Kidney (tissue), 13 donors: ENCODE measurements at regions not wholly inside any gene's neighbourhood (a gene's known extent, or its start where the extent isn't known, plus 50 kb on each side); places are given as distances from the start of the nearest gene placed in this dataset.

Experiments
- DNase-seq, 5 donors: peaks; one replicate each; pipeline ENCODE4 v3.0.0-alpha.2; 2013 to 2020
- FAIRE-seq: peaks from 2 replicates; lab custom pipeline; 2012; peaks lifted over from hg19 to GRCh38; lab: Jason Lieb, UNC
- H3K27ac ChIP-seq, 2 donors: one replicate each; pipeline ENCODE4 v1.7.0; 2013; ENCODE audit warnings: low read depth in 2 of 2, low read length in 2 of 2, inconsistent platforms in 1 of 2
- H3K27me3 ChIP-seq: one replicate; pipeline ENCODE4 v1.7.1; 2013; ENCODE audit warnings: low read length, inconsistent platforms; ENCODE audit not compliant: control insufficient read depth, insufficient read depth
- H3K36me3 ChIP-seq, 3 donors: one replicate each; pipeline versions ENCODE4 v1.7.0 to v1.7.1; 2013; ENCODE audit warnings: low read length in 3 of 3, control low read depth in 1 of 3, inconsistent platforms in 1 of 3; ENCODE audit not compliant: insufficient read depth in 3 of 3, control insufficient read depth in 2 of 3
- H3K4me1 ChIP-seq, 3 donors: one replicate each; pipeline versions ENCODE4 v1.7.0 to v1.7.1; 2013; ENCODE audit warnings: low read length in 3 of 3, inconsistent platforms in 1 of 3, low read depth in 1 of 3; ENCODE audit not compliant: control insufficient read depth in 2 of 3, insufficient read depth in 2 of 3
- H3K4me3 ChIP-seq, 3 donors: one replicate each; pipeline versions ENCODE4 v1.7.0 to v1.8.1; 2013; ENCODE audit warnings: low read length in 3 of 3, control low read depth in 1 of 3, inconsistent platforms in 1 of 3
- H3K9ac ChIP-seq, 3 donors: one replicate each; pipeline versions ENCODE4 v1.7.0 to v1.7.1; 2013; ENCODE audit warnings: low read length in 3 of 3, control low read depth in 1 of 3, inconsistent platforms in 1 of 3
- H3K9me3 ChIP-seq, 3 donors: one replicate each; pipeline versions ENCODE4 v1.7.0 to v1.7.1; 2013; ENCODE audit warnings: low read length in 3 of 3, control low read depth in 1 of 3, inconsistent platforms in 1 of 3; ENCODE audit not compliant: control insufficient read depth in 2 of 3, insufficient read depth in 1 of 3
- intact Hi-C: fragments of 100-400 bp; cut with DNase I; formaldehyde crosslinking; loops from one replicate; pipeline ENCODE4 v1.11.1; 2022
- TF ChIP-seq, protein P1 (sequence below): IDR thresholded peaks from 3 replicates; pipeline ENCODE4 v1.5.1; 2012; ENCODE audit warnings: mild to moderate bottlenecking, moderate library complexity, borderline replicate concordance; ENCODE audit not compliant: insufficient read depth; ENCODE audit errors: extremely low read depth
- donor health status: control.
- donor health status: control.
- donor health status: control.
- donor health status: control.
- donor health status: control.
- donor health status: DM: yes; HTN: yes; CAD: no.
- donor health status: Normal renal cell carcinoma (clear cell type).

DNA sequence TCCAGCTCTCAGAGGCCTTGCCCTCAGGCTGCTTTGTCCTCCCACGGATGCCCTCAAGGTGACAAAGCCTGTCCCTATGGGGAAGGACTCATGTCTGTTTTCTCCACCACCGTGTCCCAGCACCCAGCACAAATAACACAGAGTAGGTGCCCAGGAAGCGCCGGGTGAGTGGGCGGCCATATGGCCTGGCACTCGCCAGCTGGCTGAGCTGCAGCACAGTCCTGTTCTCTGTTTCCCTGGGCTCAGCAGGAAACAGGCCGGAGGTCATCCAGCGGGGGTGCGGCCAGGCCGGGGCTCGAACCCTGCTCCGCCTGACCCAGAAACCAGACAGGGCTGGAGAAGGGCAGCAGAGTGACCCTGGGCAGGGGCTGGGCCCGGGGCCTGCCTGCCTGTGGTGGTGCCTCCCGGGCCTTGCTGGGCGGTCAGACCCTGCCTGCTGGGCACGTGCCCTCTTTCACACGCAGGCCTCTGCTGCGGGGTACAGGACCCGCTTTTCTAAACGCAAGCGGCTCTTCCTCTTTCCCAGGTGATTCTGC, 139.0 kb upstream of the CIBAR2 start:
- TF ChIP-seq, protein P1, sequence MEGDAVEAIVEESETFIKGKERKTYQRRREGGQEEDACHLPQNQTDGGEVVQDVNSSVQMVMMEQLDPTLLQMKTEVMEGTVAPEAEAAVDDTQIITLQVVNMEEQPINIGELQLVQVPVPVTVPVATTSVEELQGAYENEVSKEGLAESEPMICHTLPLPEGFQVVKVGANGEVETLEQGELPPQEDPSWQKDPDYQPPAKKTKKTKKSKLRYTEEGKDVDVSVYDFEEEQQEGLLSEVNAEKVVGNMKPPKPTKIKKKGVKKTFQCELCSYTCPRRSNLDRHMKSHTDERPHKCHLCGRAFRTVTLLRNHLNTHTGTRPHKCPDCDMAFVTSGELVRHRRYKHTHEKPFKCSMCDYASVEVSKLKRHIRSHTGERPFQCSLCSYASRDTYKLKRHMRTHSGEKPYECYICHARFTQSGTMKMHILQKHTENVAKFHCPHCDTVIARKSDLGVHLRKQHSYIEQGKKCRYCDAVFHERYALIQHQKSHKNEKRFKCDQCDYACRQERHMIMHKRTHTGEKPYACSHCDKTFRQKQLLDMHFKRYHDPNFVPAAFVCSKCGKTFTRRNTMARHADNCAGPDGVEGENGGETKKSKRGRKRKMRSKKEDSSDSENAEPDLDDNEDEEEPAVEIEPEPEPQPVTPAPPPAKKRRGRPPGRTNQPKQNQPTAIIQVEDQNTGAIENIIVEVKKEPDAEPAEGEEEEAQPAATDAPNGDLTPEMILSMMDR = no peak
- Histone ChIP-seq H3K9ac (no peak overlapping the region), H3K27me3 (no peaks in the 10 kb centered on the region), H3K4me3 (no peak overlapping the region), H3K4me1 (peaks cover 0 to 5% (median 0%) of the 10 kb centered on the region in 3 donors), H3K9me3 (no peaks in the 10 kb centered on the region), H3K27ac (no peak overlapping the region), H3K36me3 (no peaks in the 10 kb centered on the region)
- FAIRE-seq (no peak), DNase-seq (no peak)
- intact Hi-C loops = no loop called here

DNA sequence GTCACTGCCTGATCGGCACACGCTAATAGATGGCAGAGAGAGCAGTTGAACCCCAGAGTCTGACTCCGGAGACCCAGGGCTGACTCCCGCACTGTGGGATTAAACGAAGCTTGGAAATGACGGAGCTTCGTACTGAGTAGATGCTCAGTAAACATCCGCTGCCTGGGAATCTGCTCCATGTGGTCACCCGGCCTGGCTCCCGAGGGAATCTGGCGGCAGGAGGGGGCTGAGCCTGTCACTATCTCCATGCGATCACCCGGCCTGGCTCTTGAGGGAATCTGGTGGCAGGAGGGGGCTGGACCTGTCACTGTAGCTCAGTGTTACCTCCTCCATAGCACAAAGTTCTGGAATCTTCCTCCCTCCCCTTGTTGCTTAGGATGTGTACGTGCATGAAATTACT, 139.7 kb upstream of the CIBAR2 start:
- no peak for FAIRE-seq

DNA sequence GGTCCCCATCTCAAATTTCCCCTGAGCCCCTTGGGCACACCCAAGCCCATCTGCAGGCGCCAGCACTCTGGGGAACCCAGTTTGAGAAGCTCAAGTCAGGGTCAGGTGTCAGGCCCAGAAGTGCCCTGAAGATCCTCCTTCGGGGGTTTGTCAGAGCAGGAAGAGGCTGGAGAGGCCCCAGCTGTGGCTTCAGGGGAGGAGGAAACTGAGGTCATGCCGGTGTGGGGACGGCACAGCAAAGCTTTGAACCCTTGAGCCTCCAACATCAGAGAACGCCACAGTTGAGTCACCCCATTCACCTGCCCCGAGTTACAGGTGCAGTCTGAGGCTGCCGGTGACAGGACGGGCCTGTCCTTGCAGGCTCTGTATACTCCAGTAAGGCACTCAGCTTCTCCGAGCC, 140.2 kb upstream of the CIBAR2 start:
- Histone ChIP-seq H3K27me3 (no peaks in the 10 kb centered on the region), H3K36me3 (no peaks in the 10 kb centered on the region), H3K4me1 (peaks cover 0 to 5% (median 0%) of the 10 kb centered on the region in 3 donors), H3K9me3 (no peaks in the 10 kb centered on the region), H3K9ac (no peak overlapping the region), H3K27ac (no peak overlapping the region), H3K4me3 (no peak overlapping the region)
- FAIRE-seq (no peak), DNase-seq (no peak)
- intact Hi-C loops = no loop called here
- TF ChIP-seq, protein P1 = no peak

More for the DNA sequence above, 139.7 kb upstream of the CIBAR2 start:
- Histone ChIP-seq H3K27me3 (no peaks in the 10 kb centered on the region), H3K36me3 (no peaks in the 10 kb centered on the region), H3K4me3 (no peak overlapping the region), H3K9me3 (no peaks in the 10 kb centered on the region), H3K9ac (no peak overlapping the region), H3K4me1 (peaks cover 0 to 5% (median 0%) of the 10 kb centered on the region in 3 donors), H3K27ac (no peak overlapping the region)
- DNase-seq = no peak
- intact Hi-C loops = no loop called here
- TF ChIP-seq, protein P1 = no peak
